Common myeloid progenitor, CD34-positive (primary cell): ENCODE measurements at regions not wholly inside any gene's neighbourhood (a gene's known extent, or its start where the extent isn't known, plus 50 kb on each side); places are given as distances from the start of the nearest gene placed in this dataset.
A peak's percentile ranks its signal among the peaks of the same experiment; 100 is the strongest.

Experiments used
- CTCF ChIA-PET: fragments of 350-600 bp; sonication (Branson Sonifier 250); formaldehyde crosslinking; loops from one replicate; lab custom pipeline; 2021; ENCODE audit warnings: antibody characterized with exemption; lab: Charles Lee
- POLR2A ChIA-PET: fragments of 350-600 bp; sonication (Branson Sonifier 250); formaldehyde crosslinking; loops from one replicate; lab custom pipeline; 2021; ENCODE audit warnings: antibody characterized with exemption; lab: Charles Lee
- DNase-seq, 3 donors: peaks; one replicate each; pipeline versions ENCODE4 v3.0.0 to v3.0.0-alpha.2; 2013
- H3K27ac ChIP-seq, 2 experiments: 1 replicate in 1 of 2; 2 replicates in 1 of 2; pipeline ENCODE4 v1.7.0; 2013; ENCODE audit warnings: inconsistent platforms in 2 of 2, low read length in 2 of 2, mild to moderate bottlenecking in 2 of 2, low read depth in 1 of 2, moderate library complexity in 1 of 2; ENCODE audit not compliant: severe bottlenecking in 2 of 2, insufficient read depth in 1 of 2, poor library complexity in 1 of 2
- H3K27me3 ChIP-seq, 5 experiments: replicated peaks in 2 of 5; 1 replicate in 3 of 5; 2 replicates in 2 of 5; pipeline versions ENCODE4 v1.6.1 to v1.7.0; 2013; ENCODE audit warnings: low read length in 4 of 5, mild to moderate bottlenecking in 2 of 5, moderate library complexity in 2 of 5, inconsistent platforms in 1 of 5; ENCODE audit not compliant: insufficient read depth in 5 of 5, control insufficient read depth in 4 of 5
- H3K36me3 ChIP-seq, 4 experiments: 1 replicate in 2 of 4; 2 replicates in 2 of 4; pipeline versions ENCODE4 v1.6.1 to v1.7.0; 2013; ENCODE audit warnings: low read length in 3 of 4, control low read depth in 1 of 4, mild to moderate bottlenecking in 1 of 4; ENCODE audit not compliant: control insufficient read depth in 4 of 4, insufficient read depth in 4 of 4
- H3K4me1 ChIP-seq, 4 experiments: 1 replicate in 3 of 4; 2 replicates in 1 of 4; pipeline versions ENCODE4 v1.6.1 to v1.7.1; 2013; ENCODE audit warnings: low read length in 3 of 4, mild to moderate bottlenecking in 3 of 4, control low read depth in 1 of 4, inconsistent platforms in 1 of 4, moderate library complexity in 1 of 4; ENCODE audit not compliant: control insufficient read depth in 4 of 4, insufficient read depth in 4 of 4; ENCODE audit errors: control extremely low read depth in 1 of 4
- H3K4me3 ChIP-seq, 7 experiments: 1 replicate in 4 of 7; 2 replicates in 3 of 7; pipeline versions ENCODE4 v1.5.1 to v1.7.0; 2013; ENCODE audit warnings: mild to moderate bottlenecking in 7 of 7, low read length in 6 of 7, moderate library complexity in 6 of 7, inconsistent platforms in 2 of 7, low read depth in 2 of 7, control low read depth in 1 of 7; ENCODE audit not compliant: insufficient read depth in 4 of 7, control insufficient read depth in 1 of 7; ENCODE audit errors: extremely low read depth in 1 of 7
- H3K9me3 ChIP-seq, 5 experiments: 1 replicate in 4 of 5; 2 replicates in 1 of 5; pipeline versions ENCODE4 v1.6.1 to v1.7.1; 2013; ENCODE audit warnings: low read length in 4 of 5, mild to moderate bottlenecking in 2 of 5, inconsistent platforms in 1 of 5, low read depth in 1 of 5, moderate library complexity in 1 of 5; ENCODE audit not compliant: control insufficient read depth in 4 of 5, insufficient read depth in 2 of 5; ENCODE audit errors: control extremely low read depth in 1 of 5
- WGBS: methylation state at CpG from one replicate; pipeline ENCODE4 v1.1.5; 2013; ENCODE audit not compliant: insufficient coverage; 5-methylcytosine and 5-hydroxymethylcytosine counted together

DNA sequence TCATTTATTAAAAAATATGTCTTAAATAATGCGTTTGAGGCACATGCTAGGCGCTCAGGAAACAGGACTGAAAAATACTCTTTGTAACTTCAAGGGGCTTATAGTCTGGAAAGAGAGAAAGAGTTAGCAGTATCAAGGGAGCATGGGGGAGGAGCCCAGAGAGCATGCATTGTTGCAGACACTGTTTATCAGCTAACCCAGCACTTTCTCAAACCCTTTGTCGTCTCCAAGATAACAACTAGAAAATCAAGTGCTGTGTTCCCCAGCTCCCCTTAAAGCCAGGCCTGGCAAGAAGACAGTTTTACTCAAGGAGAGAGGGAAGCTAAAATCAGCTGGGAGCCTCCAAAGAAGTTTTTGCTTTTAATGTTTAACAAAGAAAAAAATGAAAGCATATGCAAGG lies 98.4 kb downstream of the PERP start:
- H3K36me3 ChIP-seq, result no peaks in the 10 kb centered on the region
- no peak overlapping the region for H3K4me3 ChIP-seq
- ChIA-PET POLR2A (no interaction called here), CTCF (interaction anchor here (1.1 to 7.1 kb wide), 3 partner anchors 11 to 304 kb away, joined by 3 to 40 read pairs (median 4); no protein-coding TSS in a partner anchor)
- no peaks in the 10 kb centered on the region for H3K9me3 ChIP-seq
- H3K4me1 ChIP-seq, result no peaks in the 10 kb centered on the region
- H3K27ac ChIP-seq, result no peak overlapping the region
- 100% methylated on average over 1 of the region's 3 CpGs for WGBS
- peaks cover 0 to 3% (median 0%) of the 10 kb centered on the region in 5 experiments for H3K27me3 ChIP-seq
- no peak for DNase-seq

GRCh38 chr6:138011413-138011812 lies 95.8 kb downstream of the PERP start:
- ChIA-PET POLR2A (no interaction called here), CTCF (no interaction called here)
- WGBS, result 100% methylated on average over 1 of the region's 1 CpG
- Histone ChIP-seq H3K4me3 (no peak overlapping the region), H3K9me3 (no peaks in the 10 kb centered on the region), H3K36me3 (no peaks in the 10 kb centered on the region), H3K27ac (no peak overlapping the region), H3K27me3 (peaks cover 0 to 5% (median 0%) of the 10 kb centered on the region in 5 experiments), H3K4me1 (no peaks in the 10 kb centered on the region)
- DNase-seq, result no peak

DNA sequence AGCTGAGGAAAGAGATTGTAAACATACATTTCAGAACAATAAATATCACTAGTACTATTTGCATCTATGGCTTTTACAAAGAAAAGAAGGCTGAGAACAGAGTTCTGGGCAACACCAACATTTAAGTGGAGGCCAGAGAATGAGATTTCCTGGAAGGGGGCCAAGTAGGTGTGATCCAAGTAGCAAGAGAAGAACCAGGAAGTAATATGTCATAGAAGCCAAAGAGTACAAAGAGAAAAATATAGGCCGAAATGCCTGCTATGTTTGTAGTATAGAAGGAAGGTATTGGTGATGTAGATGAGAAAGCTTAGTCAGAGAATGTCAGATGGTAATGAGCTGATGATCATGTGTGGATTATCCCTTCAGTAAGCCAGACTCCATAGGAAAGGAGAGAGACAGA lies 94.5 kb downstream of the PERP start:
- WGBS, result 100% methylated on average over 1 of the region's 1 CpG
- Histone ChIP-seq H3K4me3 (no peak overlapping the region), H3K36me3 (no peaks in the 10 kb centered on the region), H3K27ac (no peak overlapping the region), H3K4me1 (peaks cover 0 to 2% (median 0%) of the 10 kb centered on the region in 4 experiments), H3K27me3 (peaks cover 0 to 5% (median 0%) of the 10 kb centered on the region in 5 experiments), H3K9me3 (no peaks in the 10 kb centered on the region)
- CTCF ChIA-PET, result interaction anchor here (1.1 to 1.4 kb wide), 2 partner anchors 10 to 89 kb away, joined by 3 to 5 read pairs; no protein-coding TSS in a partner anchor
- POLR2A ChIA-PET, result no interaction called here
- peak in 2 of 3 donors; percentile 8 to 12 for DNase-seq

- Histone ChIP-seq H3K27ac (no peak overlapping the region), H3K4me3 (no peak overlapping the region), H3K27me3 (peaks cover 0 to 2% (median 0%) of the 10 kb centered on the region in 5 experiments), H3K4me1 (peaks cover 0 to 2% (median 0%) of the 10 kb centered on the region in 4 experiments), H3K9me3 (no peaks in the 10 kb centered on the region), H3K36me3 (no peaks in the 10 kb centered on the region)
- DNase-seq, result no peak
- ChIA-PET POLR2A (no interaction called here), CTCF (interaction anchor here (0.9 to 1.4 kb wide), 3 partner anchors 9 to 19 kb away, joined by 3 to 5 read pairs (median 4); no protein-coding TSS in a partner anchor)
- WGBS, result 100% methylated on average over 1 of the region's 1 CpG
Observed at GRCh38 chr6:138013959-138014358, 93.3 kb downstream of the PERP start.

- H3K27ac ChIP-seq, result no peak overlapping the region
- no peaks in the 10 kb centered on the region for H3K36me3 ChIP-seq
- CTCF ChIA-PET, result interaction anchor here (2.5 kb wide), 1 partner anchor 11 kb away, joined by 9 read pairs; no protein-coding TSS in a partner anchor
- peaks cover 0 to 2% (median 0%) of the 10 kb centered on the region in 4 experiments for H3K4me1 ChIP-seq
- DNase-seq, result no peak
- peaks cover 0 to 2% (median 0%) of the 10 kb centered on the region in 5 experiments for H3K27me3 ChIP-seq
- POLR2A ChIA-PET, result no interaction called here
- H3K4me3 ChIP-seq, result no peak overlapping the region
- H3K9me3 ChIP-seq, result peaks cover 0 to 7% (median 0%) of the 10 kb centered on the region in 5 experiments
Observed at GRCh38 chr6:138017166-138017757, 90.0 kb downstream of the PERP start.

DNA sequence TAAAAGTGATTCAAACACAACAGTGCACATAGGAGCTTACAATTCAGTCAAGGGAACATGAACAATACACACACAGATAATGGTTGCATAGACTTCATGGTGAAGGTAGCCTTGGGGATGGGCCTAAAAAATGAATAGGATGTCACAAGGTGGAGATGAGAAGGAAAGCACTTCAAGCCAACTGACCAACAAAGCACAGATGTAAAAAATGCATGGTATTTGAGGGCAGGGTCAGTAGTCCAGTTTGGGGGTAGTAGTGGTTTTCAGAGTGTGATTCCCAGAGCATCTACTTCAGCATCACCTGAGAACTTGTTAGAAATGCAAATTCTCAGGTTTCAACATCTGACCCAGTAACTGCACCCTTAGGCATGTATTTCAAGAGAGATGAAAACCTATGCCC lies 88.9 kb downstream of the PERP start:
- ChIA-PET CTCF (no interaction called here), POLR2A (no interaction called here)
- no peaks in the 10 kb centered on the region for H3K36me3 ChIP-seq
- H3K4me1 ChIP-seq, result peaks cover 0 to 2% (median 0%) of the 10 kb centered on the region in 4 experiments
- no peak overlapping the region for H3K27ac ChIP-seq
- no peak for DNase-seq
- no peak overlapping the region for H3K4me3 ChIP-seq
- peaks cover 0 to 7% (median 0%) of the 10 kb centered on the region in 5 experiments for H3K9me3 ChIP-seq
- peaks cover 0 to 2% (median 0%) of the 10 kb centered on the region in 5 experiments for H3K27me3 ChIP-seq

- H3K36me3 ChIP-seq, result no peaks in the 10 kb centered on the region
- H3K9me3 ChIP-seq, result peaks cover 0 to under 1% (median 0%) of the 10 kb centered on the region in 5 experiments
- DNase-seq, result no peak
- WGBS, result 100% methylated on average over 2 of the region's 2 CpGs
- H3K27ac ChIP-seq, result no peak overlapping the region
- POLR2A ChIA-PET, result no interaction called here
- H3K4me3 ChIP-seq, result no peak overlapping the region
- CTCF ChIA-PET, result interaction anchor here (1.1 kb wide), 1 partner anchor 19 kb away, joined by 5 read pairs; no protein-coding TSS in a partner anchor
- H3K4me1 ChIP-seq, result no peaks in the 10 kb centered on the region
- H3K27me3 ChIP-seq, result no peaks in the 10 kb centered on the region
Observed at GRCh38 chr6:138025528-138025978, 81.7 kb downstream of the PERP start.
